ENCODE measurements at regions not wholly inside any gene's neighbourhood (a gene's known extent, or its start where the extent isn't known, plus 50 kb on each side); places are given as distances from the start of the nearest gene placed in this dataset.

- TF ChIP-seq POLR2AphosphoS5 (IDR thresholded peaks at IDR 0.05) (no peak), POLR2A (IDR thresholded peaks at IDR 0.05) (no peak), CTCF (IDR thresholded peaks at IDR 0.05 in 8 of 11, conservative IDR thresholded peaks at IDR 0.05 in 3 of 11) (no peak)
- H3K4me1 ChIP-seq = peaks cover 0 to 14% (median 9%) of the 10 kb centered on the region in 6 donors
- no peaks in the 10 kb centered on the region for H3K27me3 ChIP-seq (replicated peaks in 1 of 7)
- 72 to 97% (median 93%) methylated on average over 3 of the region's 3 CpGs for WGBS, 5 donors
- no peaks in the 10 kb centered on the region for H3K36me3 ChIP-seq
- H3K9me3 ChIP-seq = no peaks in the 10 kb centered on the region
- DNase-seq = no peak
- H3K4me3 ChIP-seq = no peak overlapping the region
- intact Hi-C loops (cut with DNase I; ENCODE audit: low total_unique reads) = no loop called here
- H3K27ac ChIP-seq = no peak overlapping the region
Measured at GRCh38 chr1:58979677-58980076, 195.8 kb upstream of the JUN start.

- TF ChIP-seq POLR2AphosphoS5 (IDR thresholded peaks at IDR 0.05) = no peak
- TF ChIP-seq CTCF (IDR thresholded peaks at IDR 0.05 in 8 of 11, conservative IDR thresholded peaks at IDR 0.05 in 3 of 11) = no peak
- no peak for TF ChIP-seq POLR2A (IDR thresholded peaks at IDR 0.05)
- no peak for DNase-seq
- Histone ChIP-seq H3K27ac (no peak overlapping the region), H3K9me3 (no peaks in the 10 kb centered on the region), H3K27me3 (replicated peaks in 1 of 7) (no peaks in the 10 kb centered on the region), H3K4me3 (no peak overlapping the region), H3K36me3 (no peaks in the 10 kb centered on the region), H3K4me1 (peaks cover 0 to 14% (median 9%) of the 10 kb centered on the region in 6 donors)
- intact Hi-C loops (cut with DNase I; ENCODE audit: low total_unique reads) = no loop called here
- WGBS, 5 donors = 85 to 100% (median 96%) methylated on average over 1 of the region's 1 CpG
Measured at GRCh38 chr1:58981392-58981791, 197.5 kb upstream of the JUN start.

GRCh38 chr1:58982259-58982998 is 198.6 kb upstream of the JUN start:
- DNase-seq = no peak
- peaks cover 0 to 22% (median 12%) of the 10 kb centered on the region in 6 donors for H3K4me1 ChIP-seq
- no peaks in the 10 kb centered on the region for H3K27me3 ChIP-seq (replicated peaks in 1 of 7)
- H3K4me3 ChIP-seq = no peak overlapping the region
- no peak for TF ChIP-seq CTCF (IDR thresholded peaks at IDR 0.05 in 8 of 11, conservative IDR thresholded peaks at IDR 0.05 in 3 of 11)
- no peak for TF ChIP-seq POLR2AphosphoS5 (IDR thresholded peaks at IDR 0.05)
- TF ChIP-seq POLR2A (IDR thresholded peaks at IDR 0.05) = no peak
- 67 to 83% (median 77%) methylated on average over 8 of the region's 8 CpGs for WGBS, 5 donors
- H3K9me3 ChIP-seq = no peaks in the 10 kb centered on the region
- H3K27ac ChIP-seq = no peak overlapping the region
- no peaks in the 10 kb centered on the region for H3K36me3 ChIP-seq
- intact Hi-C loops (cut with DNase I; ENCODE audit: low total_unique reads) = no loop called here

DNA sequence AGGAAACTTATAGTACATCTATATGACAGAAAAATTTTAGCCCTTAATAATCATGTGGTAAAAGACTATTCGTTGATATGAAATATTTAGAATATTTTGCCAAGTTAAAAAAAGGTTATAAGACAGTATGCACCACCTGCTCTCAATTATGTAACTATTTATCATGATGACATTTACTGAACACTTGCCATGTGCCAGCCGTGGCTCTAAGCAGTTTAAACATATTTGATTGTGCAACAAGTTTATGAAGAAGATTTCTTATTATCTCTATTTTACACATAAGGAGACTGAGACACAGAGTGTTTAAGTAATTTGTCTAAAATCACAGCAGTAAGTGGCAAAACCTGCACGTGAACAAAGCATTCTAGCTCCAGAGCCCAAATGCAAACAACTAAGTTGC is 199.3 kb upstream of the JUN start:
- peaks cover 0 to 29% (median 16%) of the 10 kb centered on the region in 6 donors for H3K4me1 ChIP-seq
- no peak overlapping the region for H3K27ac ChIP-seq
- H3K36me3 ChIP-seq = no peaks in the 10 kb centered on the region
- no peak for TF ChIP-seq POLR2AphosphoS5 (IDR thresholded peaks at IDR 0.05)
- TF ChIP-seq POLR2A (IDR thresholded peaks at IDR 0.05) = no peak
- no peak for TF ChIP-seq CTCF (IDR thresholded peaks at IDR 0.05 in 8 of 11, conservative IDR thresholded peaks at IDR 0.05 in 3 of 11)
- H3K9me3 ChIP-seq = no peaks in the 10 kb centered on the region
- WGBS, 5 donors = 46 to 71% (median 58%) methylated on average over 3 of the region's 3 CpGs
- intact Hi-C loops (cut with DNase I; ENCODE audit: low total_unique reads) = no loop called here
- no peak overlapping the region for H3K4me3 ChIP-seq
- no peak for DNase-seq
- no peaks in the 10 kb centered on the region for H3K27me3 ChIP-seq (replicated peaks in 1 of 7)

All from spleen (tissue), 11 donors.